Urinary bladder (tissue), 3 donors: ENCODE measurements at regions not wholly inside any gene's neighbourhood (a gene's known extent, or its start where the extent isn't known, plus 50 kb on each side); places are given as distances from the start of the nearest gene placed in this dataset.
"Not testable (repeated sequence)": the region's sequence is repeated elsewhere in the genome, so short reads cannot be mapped to it uniquely, and the experiment has no call there.

Source experiments
- DNase-seq: peaks from one replicate; pipeline ENCODE4 v3.0.0-alpha.2; 2015; ENCODE audit errors: extremely low spot score
- H3K27ac ChIP-seq: one replicate; pipeline ENCODE4 v1.5.1; 2013; ENCODE audit warnings: low read depth, mild to moderate bottlenecking, moderate library complexity
- H3K36me3 ChIP-seq: one replicate; pipeline ENCODE4 v1.6.1; 2013; ENCODE audit warnings: mild to moderate bottlenecking, moderate library complexity; ENCODE audit not compliant: insufficient read depth
- H3K4me1 ChIP-seq: one replicate; pipeline ENCODE4 v1.6.1; 2013; ENCODE audit warnings: mild to moderate bottlenecking, moderate library complexity; ENCODE audit not compliant: insufficient read depth
- H3K4me3 ChIP-seq: one replicate; pipeline ENCODE4 v1.5.1; 2013; ENCODE audit warnings: low read depth, low read length
- WGBS: extraction: QIAGEN DNeasy Blood & Tissue Kit; methylation state at CpG from one replicate; pipeline ENCODE4 v1.1.7; 2013; 5-methylcytosine and 5-hydroxymethylcytosine counted together
- donor health status: healthy with polysubstance abuse.
- donor health status: healthy.

GRCh38 chr21:25234857-25235801 is 372.2 kb downstream of the MRPL39 start:
- Histone ChIP-seq H3K27ac (no peak overlapping the region), H3K36me3 (no peaks in the 10 kb centered on the region), H3K4me3 (no peak overlapping the region), H3K4me1 (no peaks in the 10 kb centered on the region)
- 66% methylated on average over 4 of the region's 4 CpGs for WGBS
- DNase-seq, result no peak

GRCh38 chr21:25220954-25221353 is 386.3 kb downstream of the MRPL39 start:
- no peaks in the 10 kb centered on the region for H3K36me3 ChIP-seq
- H3K4me3 ChIP-seq, result no peak overlapping the region
- DNase-seq, result no peak

GRCh38 chr21:25220169-25220568 is 387.1 kb downstream of the MRPL39 start:
- Histone ChIP-seq H3K36me3 (no peaks in the 10 kb centered on the region), H3K27ac (no peak overlapping the region), H3K4me3 (no peak overlapping the region), H3K4me1 (no peaks in the 10 kb centered on the region)
- DNase-seq, result no peak
- 95% methylated on average over 1 of the region's 1 CpG for WGBS

More at GRCh38 chr21:25220954-25221353, 386.3 kb downstream of the MRPL39 start:
- Histone ChIP-seq H3K4me1 (no peaks in the 10 kb centered on the region), H3K27ac (no peak overlapping the region)

GRCh38 chr21:25215698-25216384 is 391.4 kb downstream of the MRPL39 start:
- 68% methylated on average over 2 of the region's 2 CpGs for WGBS
- no peak overlapping the region for H3K4me3 ChIP-seq
- no peak overlapping the region for H3K27ac ChIP-seq
- no peak for DNase-seq
- no peaks in the 10 kb centered on the region for H3K4me1 ChIP-seq
- H3K36me3 ChIP-seq, result no peaks in the 10 kb centered on the region

- no peak overlapping the region for H3K27ac ChIP-seq
- WGBS, result 87% methylated on average over 8 of the region's 8 CpGs
These were observed 392.6 kb downstream of the MRPL39 start for GRCh38 chr21:25214676-25215075.

GRCh38 chr21:25199944-25200343 is 407.3 kb downstream of the MRPL39 start:
- no peak overlapping the region for H3K27ac ChIP-seq
- DNase-seq, result no peak
- no peaks in the 10 kb centered on the region for H3K36me3 ChIP-seq
- WGBS, result 88% methylated on average over 2 of the region's 2 CpGs
- H3K4me3 ChIP-seq, result no peak overlapping the region
- no peaks in the 10 kb centered on the region for H3K4me1 ChIP-seq

More at GRCh38 chr21:25214676-25215075, 392.6 kb downstream of the MRPL39 start:
- H3K4me3 ChIP-seq, result no peak overlapping the region
- no peaks in the 10 kb centered on the region for H3K4me1 ChIP-seq
- no peak for DNase-seq
- H3K36me3 ChIP-seq, result no peaks in the 10 kb centered on the region

GRCh38 chr21:25191141-25191540 is 416.1 kb downstream of the MRPL39 start:
- Histone ChIP-seq H3K4me3 (no peak overlapping the region), H3K4me1 (no peaks in the 10 kb centered on the region), H3K27ac (no peak overlapping the region), H3K36me3 (no peaks in the 10 kb centered on the region)
- DNase-seq, result no peak

- no peaks in the 10 kb centered on the region for H3K36me3 ChIP-seq
- H3K4me3 ChIP-seq, result no peak overlapping the region
- no peaks in the 10 kb centered on the region for H3K4me1 ChIP-seq
- no peak overlapping the region for H3K27ac ChIP-seq
- 71% methylated on average over 2 of the region's 2 CpGs for WGBS
- DNase-seq, result no peak
These were observed 417.8 kb downstream of the MRPL39 start for GRCh38 chr21:25189497-25189896.

- WGBS, result 90% methylated on average over 2 of the region's 2 CpGs
- no peak overlapping the region for H3K27ac ChIP-seq
- DNase-seq, result no peak
- no peaks in the 10 kb centered on the region for H3K4me1 ChIP-seq
- H3K36me3 ChIP-seq, result no peaks in the 10 kb centered on the region
- no peak overlapping the region for H3K4me3 ChIP-seq
These were observed 418.6 kb downstream of the MRPL39 start for GRCh38 chr21:25188677-25189079.

- H3K27ac ChIP-seq, result no peak overlapping the region
- H3K36me3 ChIP-seq, result no peaks in the 10 kb centered on the region
- H3K4me1 ChIP-seq, result no peaks in the 10 kb centered on the region
- H3K4me3 ChIP-seq, result no peak overlapping the region
- DNase-seq, result no peak
These were observed 421.0 kb downstream of the MRPL39 start for GRCh38 chr21:25186273-25186672.

- no peak overlapping the region for H3K4me3 ChIP-seq
- H3K27ac ChIP-seq, result no peak overlapping the region
- H3K36me3 ChIP-seq, result no peaks in the 10 kb centered on the region
- no peak for DNase-seq
- WGBS, result 85% methylated on average over 3 of the region's 3 CpGs
- no peaks in the 10 kb centered on the region for H3K4me1 ChIP-seq
These were observed 423.7 kb downstream of the MRPL39 start for GRCh38 chr21:25183577-25183976.

GRCh38 chr21:25181690-25182089 is 425.6 kb downstream of the MRPL39 start:
- DNase-seq, H3K4me1 ChIP-seq, H3K27ac ChIP-seq, H3K36me3 ChIP-seq, H3K4me3 ChIP-seq: not testable (repeated sequence)
- 91% methylated on average over 3 of the region's 3 CpGs for WGBS

- Histone ChIP-seq H3K4me3 (no peak overlapping the region), H3K4me1 (no peaks in the 10 kb centered on the region), H3K27ac (no peak overlapping the region), H3K36me3 (no peaks in the 10 kb centered on the region)
- 85% methylated on average over 1 of the region's 1 CpG for WGBS
- DNase-seq, result no peak
These were observed 428.2 kb downstream of the MRPL39 start for GRCh38 chr21:25179116-25179515.
